GM18868 (cell line): ENCODE measurements at regions not wholly inside any gene's neighbourhood (a gene's known extent, or its start where the extent isn't known, plus 50 kb on each side); places are given as distances from the start of the nearest gene placed in this dataset.
"Not testable (repeated sequence)": the region's sequence is repeated elsewhere in the genome, so short reads cannot be mapped to it uniquely, and the experiment has no call there.

Source experiments
- ATAC-seq: cut with Tn5 transposase; IDR thresholded peaks from one replicate; pipeline ENCODE4 v1.9.1; 2021; ENCODE audit warnings: mild to moderate bottlenecking, moderate library complexity; ENCODE audit not compliant: unreplicated experiment

DNA sequence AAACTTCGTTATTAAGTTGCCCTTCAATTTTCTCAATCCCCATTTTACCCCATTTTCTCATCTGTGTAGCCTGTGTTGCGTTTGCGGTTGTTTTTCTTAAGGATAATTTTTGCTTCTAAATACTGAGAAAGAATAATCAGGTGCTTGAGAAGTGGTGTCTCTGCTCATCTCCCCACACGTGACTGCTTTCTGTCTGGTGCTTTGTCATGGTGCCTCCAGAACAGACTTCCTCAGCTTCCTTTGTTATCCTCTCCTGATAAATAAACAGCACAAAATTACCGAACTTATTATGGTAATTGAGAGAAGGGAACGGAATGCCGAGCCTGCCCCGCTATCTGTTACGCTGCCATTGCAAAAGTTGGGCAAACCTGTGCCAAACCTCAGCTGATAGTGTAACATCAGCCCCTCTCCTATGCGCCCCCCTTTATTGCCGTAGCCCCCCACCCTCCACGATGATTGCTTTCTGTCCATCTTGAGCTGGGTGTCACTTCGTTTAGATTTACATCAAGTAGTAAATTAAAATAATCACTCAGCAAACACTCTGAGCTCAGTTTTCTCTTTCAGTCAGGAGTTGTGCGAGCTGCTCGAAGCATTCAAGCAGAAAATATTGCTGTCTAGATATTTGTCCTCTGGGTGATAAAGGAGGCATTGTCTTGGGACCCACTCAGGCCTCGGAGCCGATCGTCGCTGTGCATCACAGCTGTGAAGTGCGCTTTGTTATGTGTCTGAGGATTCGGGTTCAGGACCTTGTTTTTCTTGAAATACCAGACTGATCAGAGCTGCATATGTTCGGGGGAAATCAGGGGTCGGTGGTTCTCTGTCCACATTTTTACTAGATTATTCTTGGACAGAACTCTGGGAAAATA is 1008.5 kb upstream of the FANCL start:
- no peak for ATAC-seq

DNA sequence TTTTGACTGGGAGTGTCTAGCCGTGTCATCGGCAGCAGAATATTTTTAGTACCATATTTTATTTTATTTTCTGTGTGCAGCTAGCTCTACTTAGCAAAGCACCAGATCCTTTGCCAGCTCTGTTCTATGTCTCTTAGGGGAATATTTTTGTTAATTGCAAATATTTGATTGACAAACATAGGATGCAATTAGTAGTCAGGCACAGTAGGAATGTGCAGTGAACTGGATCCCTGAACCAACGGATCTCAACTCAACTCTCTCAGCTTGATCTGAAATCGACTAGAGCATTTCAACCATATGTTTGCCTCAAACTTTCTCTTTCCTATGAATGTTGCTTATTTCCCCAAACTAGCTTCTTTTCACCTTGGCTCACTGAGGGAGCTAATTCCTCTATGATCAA is 998.0 kb upstream of the FANCL start:
- ATAC-seq: no peak

DNA sequence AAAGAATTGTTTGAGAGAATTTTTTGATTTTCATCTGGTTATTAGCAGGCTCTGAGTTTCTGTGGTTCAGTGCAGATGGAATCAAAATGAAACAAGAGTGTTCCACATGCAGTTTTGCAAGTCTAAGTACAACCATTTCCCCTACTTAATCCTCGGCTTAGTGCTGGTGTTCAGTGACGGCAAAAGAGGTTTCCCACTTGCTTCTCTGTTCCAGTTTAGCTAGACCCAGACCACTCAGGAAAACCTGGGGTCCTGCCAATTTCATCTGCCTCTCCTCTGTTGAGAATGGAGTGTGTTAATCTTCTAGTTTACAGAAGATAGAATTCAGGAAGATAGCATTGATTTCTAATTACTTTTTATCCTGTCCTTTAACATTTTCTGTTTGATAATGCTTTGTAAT is 996.2 kb upstream of the FANCL start:
- no peak for ATAC-seq

DNA sequence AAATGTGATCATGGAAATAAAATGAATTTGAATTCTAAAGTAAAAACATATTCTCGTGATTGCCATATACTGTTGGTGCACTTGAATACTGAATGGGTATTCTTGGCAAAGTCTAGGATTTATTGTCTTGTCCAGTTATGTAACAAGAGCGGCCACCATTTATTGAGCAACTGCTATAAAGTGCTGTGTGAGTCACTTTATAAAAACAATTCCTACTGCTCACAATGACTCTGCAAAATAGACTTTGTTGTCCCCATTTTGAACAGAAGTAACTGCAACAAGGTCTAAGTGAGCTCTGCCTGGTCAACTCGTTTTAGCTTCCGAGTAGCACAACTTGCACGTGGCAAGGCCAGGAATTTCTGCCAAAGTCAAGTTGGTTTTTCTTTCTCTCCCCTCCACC is 995.6 kb upstream of the FANCL start:
- ATAC-seq: no peak

DNA sequence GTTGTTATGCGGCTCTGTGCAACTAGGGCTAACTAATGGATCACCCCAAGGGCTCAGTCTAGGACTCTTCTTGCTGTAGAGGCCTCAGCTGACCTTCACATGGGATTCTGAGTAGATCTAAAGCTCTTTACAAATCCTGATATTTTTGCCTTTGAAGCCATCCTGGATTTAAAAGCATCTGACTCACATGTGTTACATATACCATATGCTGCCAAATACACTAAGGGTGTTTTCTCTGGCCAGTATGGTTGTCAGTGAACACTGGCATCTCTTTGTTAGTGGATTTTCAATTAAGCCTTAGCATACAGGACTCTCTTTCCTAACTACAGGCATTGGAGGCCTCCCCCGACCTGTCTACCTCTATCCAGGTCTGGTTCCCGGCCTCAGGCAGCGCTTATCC is 992.8 kb upstream of the FANCL start:
- ATAC-seq: no peak

GRCh38 chr2:59233448-59233847 is 992.3 kb upstream of the FANCL start:
- ATAC-seq: no peak

DNA sequence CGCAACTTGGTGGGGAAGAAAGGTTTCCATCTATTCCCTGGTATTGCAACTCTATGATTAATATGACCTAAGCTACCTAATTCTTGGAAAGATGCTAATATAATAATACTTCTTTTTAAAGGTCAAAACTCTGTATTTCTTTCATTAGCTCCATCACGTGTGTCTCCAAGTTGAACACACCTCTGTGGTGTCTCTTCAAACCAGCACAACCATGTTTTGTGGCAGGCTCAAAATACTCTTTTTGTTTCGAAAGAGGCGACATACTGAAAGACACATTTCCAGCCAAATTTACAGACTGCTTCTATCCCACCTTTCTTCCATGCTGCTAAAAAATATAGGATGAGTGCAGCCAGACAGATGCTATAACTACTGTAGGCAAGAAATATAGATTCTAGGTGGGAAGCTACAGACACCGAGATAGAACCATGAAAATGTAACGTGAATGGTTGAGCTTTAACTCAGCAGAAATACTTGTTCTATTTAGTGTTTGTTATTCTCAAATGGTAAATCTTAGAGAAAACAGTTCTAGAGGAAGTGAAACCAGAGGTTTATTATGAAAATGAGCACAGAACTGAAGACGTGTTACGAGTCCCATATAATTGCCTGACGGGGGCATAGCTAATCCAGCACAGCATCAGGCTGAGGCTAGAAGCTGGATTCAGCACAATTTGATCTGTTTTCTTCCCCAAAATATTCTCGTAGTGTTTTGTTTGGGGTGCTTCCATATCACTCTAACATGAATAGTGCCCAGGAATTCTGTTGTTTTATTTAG is 991.5 kb upstream of the FANCL start:
- ATAC-seq: peak; percentile 91

DNA sequence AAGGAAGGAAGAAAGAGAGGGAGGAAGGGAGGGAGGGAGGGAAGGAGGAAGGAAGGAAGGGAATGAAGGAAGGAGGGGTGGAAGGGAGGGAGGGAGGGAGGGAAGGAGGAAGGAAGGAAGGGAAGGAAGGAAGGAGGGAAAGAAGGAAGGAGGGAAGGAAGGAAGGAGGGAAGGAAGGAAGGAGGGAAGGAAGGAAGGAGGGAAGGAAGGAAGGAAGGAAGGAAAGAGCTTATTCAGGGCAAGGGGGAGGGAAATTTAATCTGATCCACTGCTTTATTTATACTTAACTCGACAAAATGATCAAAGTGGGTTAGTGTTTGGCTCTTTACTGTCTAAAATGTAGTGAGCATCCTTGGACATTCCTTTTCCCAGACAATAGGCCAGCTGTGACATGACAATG is 985.2 kb upstream of the FANCL start:
- ATAC-seq: not testable (repeated sequence)

- no peak for ATAC-seq
These were observed 982.6 kb upstream of the FANCL start for GRCh38 chr2:59223742-59224141.

- no peak for ATAC-seq
These were observed 976.2 kb upstream of the FANCL start for GRCh38 chr2:59217360-59217759.

DNA sequence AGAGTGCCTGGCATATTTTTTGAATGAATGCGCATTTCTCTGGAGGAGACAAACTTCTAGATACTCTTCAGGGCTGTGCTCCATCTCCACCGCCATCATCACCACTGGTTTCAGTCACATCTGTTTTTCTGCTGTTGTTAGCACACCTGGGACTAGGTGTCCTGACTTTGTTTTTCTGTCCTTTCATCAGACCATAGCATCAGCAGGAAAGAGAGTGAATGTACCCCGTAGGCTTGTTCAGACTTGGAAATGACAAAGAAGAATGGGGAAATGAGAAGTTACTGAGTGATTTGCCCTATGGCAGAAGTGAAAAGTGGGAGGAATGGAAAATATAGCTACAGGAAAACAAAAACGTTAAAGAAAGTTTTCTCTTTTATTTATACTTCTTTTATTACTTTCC is 965.2 kb upstream of the FANCL start:
- no peak for ATAC-seq

GRCh38 chr2:59204040-59204439 is 962.9 kb upstream of the FANCL start:
- no peak for ATAC-seq

DNA sequence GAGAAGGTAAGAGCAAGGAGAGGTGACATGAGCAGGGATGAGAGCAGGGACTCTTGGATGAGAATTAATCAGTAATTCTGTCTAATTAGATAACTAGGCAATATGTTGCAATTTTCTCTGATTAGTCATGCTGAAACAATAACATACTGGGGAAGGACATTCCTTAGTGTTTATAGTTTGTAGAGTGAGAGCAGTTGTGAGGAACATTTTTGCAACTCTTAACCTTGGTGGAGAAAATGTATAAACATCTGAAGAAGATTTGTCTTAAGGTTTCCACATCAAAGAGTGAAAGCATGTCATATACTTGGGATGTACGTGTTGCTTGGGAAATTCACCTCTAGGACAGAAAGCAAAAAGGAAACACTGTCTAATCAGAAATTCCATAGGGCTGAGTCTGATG is 955.4 kb upstream of the FANCL start:
- no peak for ATAC-seq

GRCh38 chr2:59195851-59196250 is 954.7 kb upstream of the FANCL start:
- ATAC-seq: no peak

GRCh38 chr2:59191781-59192180 is 950.7 kb upstream of the FANCL start:
- ATAC-seq: no peak

GRCh38 chr2:59190518-59190917 is 949.4 kb upstream of the FANCL start:
- no peak for ATAC-seq

- ATAC-seq: no peak
These were observed 943.3 kb upstream of the FANCL start for GRCh38 chr2:59184276-59185020.

DNA sequence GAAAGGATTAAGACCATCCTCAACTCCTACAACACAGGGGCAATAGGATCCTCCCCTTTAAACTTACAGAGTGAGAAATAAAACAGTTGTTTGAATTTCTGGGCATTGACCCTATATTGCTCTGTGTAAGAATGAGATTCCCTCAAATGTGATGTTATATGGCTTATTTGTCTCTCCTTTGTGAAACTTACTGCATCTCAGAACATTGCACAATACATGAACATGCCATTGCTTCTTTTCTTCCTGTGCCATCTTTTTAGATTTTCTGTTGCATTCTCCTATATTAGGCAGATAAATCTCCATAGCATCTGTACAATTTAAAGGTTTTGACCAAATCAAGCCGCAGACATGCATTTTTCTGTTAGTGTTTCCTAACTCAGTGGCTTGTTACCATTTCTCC is 941.9 kb upstream of the FANCL start:
- ATAC-seq: no peak

- no peak for ATAC-seq
These were observed 941.1 kb upstream of the FANCL start for GRCh38 chr2:59182249-59182648.

DNA sequence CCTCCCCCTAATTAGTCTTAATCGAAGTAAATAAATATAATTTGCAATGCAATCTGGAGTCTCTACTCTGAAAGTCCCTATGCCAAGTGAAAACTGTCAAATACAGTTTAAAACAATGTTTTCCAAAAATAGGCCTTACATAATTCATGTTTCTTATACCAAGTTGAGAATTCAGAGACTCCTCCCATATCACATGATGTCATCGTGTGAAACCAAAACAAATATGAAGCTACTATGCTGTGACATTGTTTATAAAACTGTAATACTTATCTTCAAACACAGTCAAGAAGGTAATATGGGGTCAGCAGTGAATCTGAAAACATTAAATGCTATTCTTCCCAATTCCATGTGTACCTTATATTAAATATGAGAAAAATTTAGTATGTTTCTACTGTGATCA is 940.2 kb upstream of the FANCL start:
- ATAC-seq: no peak

- ATAC-seq: no peak
These were observed 939.5 kb upstream of the FANCL start for GRCh38 chr2:59180621-59181020.

DNA sequence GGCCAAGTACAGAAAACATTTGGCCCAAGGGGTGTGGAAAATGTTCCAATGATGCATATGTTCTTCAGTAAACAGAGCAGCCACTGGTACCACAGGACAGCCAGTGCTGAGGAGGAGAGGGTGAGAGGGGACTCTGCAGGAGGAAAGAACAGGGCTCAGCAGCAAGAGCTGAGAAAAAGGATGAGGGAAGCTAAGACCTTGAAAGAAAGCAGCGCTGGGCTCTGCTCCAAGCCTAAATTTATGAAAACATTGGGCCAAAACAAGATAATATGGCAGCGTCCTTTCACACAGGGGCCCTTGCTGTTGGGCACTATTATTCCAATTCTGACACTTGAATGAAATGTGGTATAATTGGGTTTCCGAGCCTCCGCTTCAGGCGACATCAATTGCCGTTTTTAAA is 939.0 kb upstream of the FANCL start:
- no peak for ATAC-seq
